ENCODE measurements at regions not wholly inside any gene's neighbourhood (a gene's known extent, or its start where the extent isn't known, plus 50 kb on each side); places are given as distances from the start of the nearest gene placed in this dataset.

DNA sequence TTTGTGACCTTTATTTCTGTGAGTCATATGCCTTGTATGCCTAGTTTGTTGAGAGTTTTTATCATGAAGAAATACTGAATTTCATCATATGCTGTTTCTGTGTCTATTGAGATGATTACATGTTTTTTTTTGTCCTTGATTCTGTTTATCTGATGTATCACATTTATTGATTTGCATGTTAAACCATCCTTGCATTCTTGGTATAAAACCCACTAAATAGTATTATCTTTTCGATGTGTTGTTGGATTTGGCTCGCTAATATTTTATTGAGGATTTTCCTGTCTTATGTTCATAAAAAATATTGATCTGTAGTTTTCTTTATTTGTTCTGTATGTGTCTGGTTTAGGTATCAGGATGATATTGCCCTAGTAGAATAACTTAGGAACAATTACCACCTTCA is 164.7 kb upstream of the CHRM3 start:
- ChIA-PET CTCF (interaction anchor here (0.7 kb wide), 1 partner anchor 15 kb away, joined by 3 read pairs; no protein-coding TSS in a partner anchor), POLR2A (no interaction called here)
- 31% methylated on average over 2 of the region's 2 CpGs for WGBS (ENCODE audit: missing lambda C conversion rate)
- Histone ChIP-seq H3K4me1 (no peaks in the 10 kb centered on the region), H3K9me3 (peaks cover 24% of the 10 kb centered on the region), H3K4me3 (no peak overlapping the region), H3K4me2 (no peak overlapping the region), H3K27ac (no peak overlapping the region)
- TF ChIP-seq, protein P1, sequence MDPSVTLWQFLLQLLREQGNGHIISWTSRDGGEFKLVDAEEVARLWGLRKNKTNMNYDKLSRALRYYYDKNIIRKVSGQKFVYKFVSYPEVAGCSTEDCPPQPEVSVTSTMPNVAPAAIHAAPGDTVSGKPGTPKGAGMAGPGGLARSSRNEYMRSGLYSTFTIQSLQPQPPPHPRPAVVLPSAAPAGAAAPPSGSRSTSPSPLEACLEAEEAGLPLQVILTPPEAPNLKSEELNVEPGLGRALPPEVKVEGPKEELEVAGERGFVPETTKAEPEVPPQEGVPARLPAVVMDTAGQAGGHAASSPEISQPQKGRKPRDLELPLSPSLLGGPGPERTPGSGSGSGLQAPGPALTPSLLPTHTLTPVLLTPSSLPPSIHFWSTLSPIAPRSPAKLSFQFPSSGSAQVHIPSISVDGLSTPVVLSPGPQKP (IDR thresholded peaks at IDR 0.05; ENCODE audit: low read depth, low read length), result no peak
- FAIRE-seq, result peak; percentile 43
- no peak for DNase-seq (ENCODE audit: low read depth in 1 of 2, low spot score in 1 of 2)
- no peak for ATAC-seq

DNA sequence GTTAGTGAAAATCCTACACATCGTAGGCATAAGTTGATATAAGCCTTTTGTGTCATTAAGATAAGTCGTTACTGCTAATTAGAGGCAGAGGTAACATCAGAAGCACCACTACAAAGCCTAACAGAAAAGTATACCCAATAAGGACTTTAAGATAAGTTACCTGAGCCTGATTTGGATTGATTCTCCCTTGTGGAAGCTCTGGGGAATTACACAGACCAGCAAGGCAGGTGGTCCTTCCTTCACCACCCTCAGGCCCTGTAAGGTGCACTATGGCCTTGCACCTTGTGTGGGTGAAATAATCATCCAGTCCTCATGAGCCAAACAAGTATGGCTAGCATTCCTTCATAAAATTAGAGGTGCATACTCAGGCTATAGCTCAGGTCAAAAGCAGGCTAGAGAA is 166.7 kb upstream of the CHRM3 start:
- no peak overlapping the region for H3K4me2 ChIP-seq
- ChIA-PET POLR2A (no interaction called here), CTCF (no interaction called here)
- 2% methylated on average over 2 of the region's 2 CpGs for WGBS (ENCODE audit: missing lambda C conversion rate)
- DNase-seq (ENCODE audit: low read depth in 1 of 2, low spot score in 1 of 2) (no peak), ATAC-seq (no peak), FAIRE-seq (no peak)
- TF ChIP-seq BHLHE40 (IDR thresholded peaks at IDR 0.05; ENCODE audit: low read depth, low read length) (no peak), HOXA7 (CRISPR knock-in tag; IDR thresholded peaks at IDR 0.05) (no peak), MYC (IDR thresholded peaks at IDR 0.05; ENCODE audit: borderline replicate concordance, low read length) (no peak), KDM1A (IDR thresholded peaks at IDR 0.05; ENCODE audit: low read depth) (no peak), NR3C1 (IDR thresholded peaks at IDR 0.05) (no peak), FOSB (CRISPR knock-in tag; IDR thresholded peaks at IDR 0.05) (no peak), HOXB5 (CRISPR knock-in tag; IDR thresholded peaks at IDR 0.05) (no peak), GATA3 (IDR thresholded peaks at IDR 0.05; ENCODE audit: borderline replicate concordance) (no peak), RAD21 (conservative IDR thresholded peaks at IDR 0.05 in 1 of 2, IDR thresholded peaks at IDR 0.05 in 1 of 2) (no peak), HDAC2 (IDR thresholded peaks at IDR 0.05) (no peak), EHF (CRISPR knock-in tag; IDR thresholded peaks at IDR 0.05) (no peak), EHMT2 (IDR thresholded peaks at IDR 0.05; ENCODE audit: low read depth) (no peak), FOXS1 (CRISPR knock-in tag; IDR thresholded peaks at IDR 0.05) (no peak), FOSL2 (IDR thresholded peaks at IDR 0.05) (no peak), FOSL2 (CRISPR knock-in tag; IDR thresholded peaks at IDR 0.05) (no peak), CEBPB (IDR thresholded peaks at IDR 0.05) (no peak), POLR2AphosphoS2 (conservative IDR thresholded peaks at IDR 0.05; ENCODE audit: low read length) (no peak)
- TF ChIP-seq, protein P2, sequence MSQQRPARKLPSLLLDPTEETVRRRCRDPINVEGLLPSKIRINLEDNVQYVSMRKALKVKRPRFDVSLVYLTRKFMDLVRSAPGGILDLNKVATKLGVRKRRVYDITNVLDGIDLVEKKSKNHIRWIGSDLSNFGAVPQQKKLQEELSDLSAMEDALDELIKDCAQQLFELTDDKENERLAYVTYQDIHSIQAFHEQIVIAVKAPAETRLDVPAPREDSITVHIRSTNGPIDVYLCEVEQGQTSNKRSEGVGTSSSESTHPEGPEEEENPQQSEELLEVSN (IDR thresholded peaks at IDR 0.05; ENCODE audit: borderline replicate concordance, low read depth), result no peak
- TF ChIP-seq, protein P3, sequence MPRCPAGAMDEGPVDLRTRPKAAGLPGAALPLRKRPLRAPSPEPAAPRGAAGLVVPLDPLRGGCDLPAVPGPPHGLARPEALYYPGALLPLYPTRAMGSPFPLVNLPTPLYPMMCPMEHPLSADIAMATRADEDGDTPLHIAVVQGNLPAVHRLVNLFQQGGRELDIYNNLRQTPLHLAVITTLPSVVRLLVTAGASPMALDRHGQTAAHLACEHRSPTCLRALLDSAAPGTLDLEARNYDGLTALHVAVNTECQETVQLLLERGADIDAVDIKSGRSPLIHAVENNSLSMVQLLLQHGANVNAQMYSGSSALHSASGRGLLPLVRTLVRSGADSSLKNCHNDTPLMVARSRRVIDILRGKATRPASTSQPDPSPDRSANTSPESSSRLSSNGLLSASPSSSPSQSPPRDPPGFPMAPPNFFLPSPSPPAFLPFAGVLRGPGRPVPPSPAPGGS (IDR thresholded peaks at IDR 0.05), result no peak
- TF ChIP-seq, protein P4, sequence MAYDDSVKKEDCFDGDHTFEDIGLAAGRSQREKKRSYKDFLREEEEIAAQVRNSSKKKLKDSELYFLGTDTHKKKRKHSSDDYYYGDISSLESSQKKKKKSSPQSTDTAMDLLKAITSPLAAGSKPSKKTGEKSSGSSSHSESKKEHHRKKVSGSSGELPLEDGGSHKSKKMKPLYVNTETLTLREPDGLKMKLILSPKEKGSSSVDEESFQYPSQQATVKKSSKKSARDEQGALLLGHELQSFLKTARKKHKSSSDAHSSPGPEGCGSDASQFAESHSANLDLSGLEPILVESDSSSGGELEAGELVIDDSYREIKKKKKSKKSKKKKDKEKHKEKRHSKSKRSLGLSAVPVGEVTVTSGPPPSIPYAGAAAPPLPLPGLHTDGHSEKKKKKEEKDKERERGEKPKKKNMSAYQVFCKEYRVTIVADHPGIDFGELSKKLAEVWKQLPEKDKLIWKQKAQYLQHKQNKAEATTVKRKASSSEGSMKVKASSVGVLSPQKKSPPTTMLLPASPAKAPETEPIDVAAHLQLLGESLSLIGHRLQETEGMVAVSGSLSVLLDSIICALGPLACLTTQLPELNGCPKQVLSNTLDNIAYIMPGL (CRISPR knock-in tag; IDR thresholded peaks at IDR 0.05; ENCODE audit: borderline replicate concordance), result no peak
- TF ChIP-seq, protein P5, sequence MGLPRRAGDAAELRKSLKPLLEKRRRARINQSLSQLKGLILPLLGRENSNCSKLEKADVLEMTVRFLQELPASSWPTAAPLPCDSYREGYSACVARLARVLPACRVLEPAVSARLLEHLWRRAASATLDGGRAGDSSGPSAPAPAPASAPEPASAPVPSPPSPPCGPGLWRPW (IDR thresholded peaks at IDR 0.05), result no peak
- no peaks in the 10 kb centered on the region for H3K4me1 ChIP-seq
- no peak overlapping the region for H3K4me3 ChIP-seq
- H3K9me3 ChIP-seq, result peaks cover 9% of the 10 kb centered on the region; the same call in 2 of the 3 replicates
- H3K27ac ChIP-seq, result no peak overlapping the region
